SK-N-MC (cell line): ENCODE measurements at regions not wholly inside any gene's neighbourhood (a gene's known extent, or its start where the extent isn't known, plus 50 kb on each side); places are given as distances from the start of the nearest gene placed in this dataset.

Experiments used
- EZH2 ChIP-seq: fragments of 200-600 bp; sonication (generic); IDR thresholded peaks from one replicate; pipeline ENCODE4 v1.6.1; 2017; ENCODE audit warnings: antibody characterized with exemption
- POLR2AphosphoS5 ChIP-seq: IDR thresholded peaks from 2 replicates; pipeline ENCODE4 v1.6.1; 2012; ENCODE audit warnings: mild to moderate bottlenecking, low read depth, low read length, borderline replicate concordance

DNA sequence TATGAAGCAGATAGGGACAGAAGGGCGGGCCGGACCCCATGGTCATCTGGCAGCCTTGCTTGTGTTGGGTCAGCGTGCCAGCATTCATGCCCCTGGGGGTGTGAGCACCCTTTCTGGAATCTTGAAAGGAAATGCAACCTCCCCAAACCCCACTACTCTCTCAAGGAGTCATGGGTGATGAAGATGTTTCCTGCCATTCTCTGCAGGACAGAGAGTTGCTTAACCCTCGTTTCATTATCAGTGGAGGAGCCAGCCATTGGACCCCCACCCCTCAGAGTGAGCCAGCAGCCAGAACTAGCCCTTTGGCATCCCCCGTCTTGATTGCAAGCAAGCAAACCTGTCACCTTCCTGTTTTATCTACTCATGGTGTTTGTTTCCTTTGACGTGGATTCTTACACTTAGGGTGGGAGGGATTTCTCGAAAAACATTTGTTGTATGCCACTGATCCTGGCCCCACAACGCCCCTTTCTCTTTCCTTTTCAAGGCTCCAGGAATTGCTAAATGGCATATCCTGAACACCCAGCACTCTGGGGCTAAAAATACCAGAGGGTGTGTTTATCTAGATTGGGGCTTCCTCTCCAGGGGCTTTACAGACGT lies 258.3 kb downstream of the ETS1 start:
- no peak for TF ChIP-seq POLR2AphosphoS5
- no peak for TF ChIP-seq EZH2
